ENCODE measurements at regions not wholly inside any gene's neighbourhood (a gene's known extent, or its start where the extent isn't known, plus 50 kb on each side); places are given as distances from the start of the nearest gene placed in this dataset.

DNA sequence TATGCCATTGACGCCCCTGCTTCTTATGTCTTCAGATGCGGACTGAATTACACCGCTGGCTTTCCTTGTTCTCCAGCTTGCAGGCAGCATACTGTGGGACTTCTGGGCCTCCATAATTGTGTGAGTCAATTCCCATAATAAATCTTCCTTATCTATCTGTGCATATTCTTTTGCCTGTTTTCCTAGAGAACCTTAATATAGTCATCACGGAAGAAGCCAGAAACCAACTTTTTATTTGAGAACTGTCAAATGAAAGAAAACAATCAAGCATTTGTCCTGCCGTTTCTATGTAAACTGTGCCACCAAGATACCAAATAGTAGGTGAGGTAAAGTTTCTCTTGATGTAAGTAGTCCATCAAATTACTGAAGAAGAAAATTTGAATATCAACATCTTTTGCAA is 51.8 kb upstream of the B3GALNT1 start:
- DNase-seq: no peak

DNA sequence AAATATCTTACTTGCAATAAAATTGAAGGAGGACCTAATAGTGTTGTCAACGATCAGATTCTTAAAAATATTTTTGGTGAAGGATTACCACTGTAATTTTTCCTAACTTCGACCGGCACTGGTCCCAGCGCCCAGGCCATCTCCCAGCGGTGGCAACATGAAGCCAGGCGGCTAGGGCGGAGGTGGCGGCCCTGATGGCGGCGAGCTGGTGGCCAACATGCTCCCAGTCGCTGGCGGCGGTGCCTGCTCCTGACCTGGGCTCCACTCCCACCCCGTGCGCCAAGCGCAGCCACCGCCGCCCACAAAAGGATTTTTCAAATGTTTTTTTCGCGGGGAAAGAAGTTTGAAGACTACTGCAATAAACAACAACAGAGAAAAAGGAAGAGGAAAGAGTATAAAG is 56.5 kb upstream of the B3GALNT1 start:
- DNase-seq: no peak

- peak; percentile 47 for DNase-seq
These were observed 57.8 kb upstream of the NMD3 start for GRCh38 chr3:161163297-161163696.

DNA sequence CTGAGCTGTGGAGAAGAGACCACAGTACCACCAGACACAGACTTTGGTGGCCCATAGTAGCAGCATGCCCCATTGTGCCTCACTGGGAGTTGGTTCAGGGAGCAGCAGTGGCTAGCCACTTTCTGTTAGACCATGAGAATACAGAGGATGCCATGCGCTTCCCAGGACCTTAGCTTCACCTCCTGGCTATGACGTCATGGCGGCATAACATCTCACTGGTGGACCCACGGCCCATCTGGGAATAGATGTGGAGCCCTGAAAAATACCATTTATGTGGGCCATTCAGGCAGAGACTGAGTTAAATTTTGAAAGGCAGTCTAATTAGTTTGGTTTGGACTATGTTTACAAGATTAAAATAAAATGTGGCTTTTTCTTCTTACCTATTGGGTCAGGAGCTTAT is 55.1 kb upstream of the NMD3 start:
- no peak for DNase-seq

DNA sequence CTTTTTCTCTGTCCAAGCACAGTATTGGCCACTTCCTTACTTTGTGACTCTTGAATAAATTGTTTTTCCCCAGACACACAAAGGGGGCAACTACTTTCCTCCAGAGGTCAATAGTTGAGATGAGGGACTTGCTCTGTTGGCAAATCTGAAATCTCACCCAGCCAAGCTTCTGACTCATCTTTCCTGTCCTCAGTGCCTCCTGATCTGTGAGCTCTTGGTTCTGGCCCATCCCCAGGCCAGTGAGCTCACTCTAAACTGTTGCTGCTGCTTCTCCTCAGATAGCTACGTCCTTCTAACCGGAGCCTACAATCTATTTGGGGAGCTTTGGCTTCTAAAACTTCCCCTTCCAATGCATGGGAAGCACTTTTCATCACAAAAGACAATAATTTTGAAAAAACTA is 50.0 kb upstream of the NMD3 start:
- DNase-seq: no peak
